ENCODE measurements at regions not wholly inside any gene's neighbourhood (a gene's known extent, or its start where the extent isn't known, plus 50 kb on each side); places are given as distances from the start of the nearest gene placed in this dataset.

GRCh38 chr7:124452186-124452585 lies 313.4 kb downstream of the GPR37 start:
- no peak for TF ChIP-seq CTCF (IDR thresholded peaks at IDR 0.05)
- no peak for TF ChIP-seq POLR2A (IDR thresholded peaks at IDR 0.05)
